Fibroblast of lung (primary cell): ENCODE measurements at regions not wholly inside any gene's neighbourhood (a gene's known extent, or its start where the extent isn't known, plus 50 kb on each side); places are given as distances from the start of the nearest gene placed in this dataset.

ENCODE experiments used
- DNase-seq, 2 donors: peaks; one replicate each; pipeline versions ENCODE4 v3.0.0 to v3.0.0-alpha.2; 2010; ENCODE audit warnings: low read depth in 2 of 2
- H2AFZ ChIP-seq: 2 replicates; pipeline ENCODE4 v1.5.1; 2012; ENCODE audit warnings: low read length, control low read depth, inconsistent platforms
- H3K27ac ChIP-seq: 2 replicates; pipeline ENCODE4 v1.5.1; 2011; ENCODE audit warnings: low read length, control low read depth; ENCODE audit not compliant: insufficient read depth
- H3K27me3 ChIP-seq: 2 replicates; pipeline ENCODE4 v1.5.1; 2011; ENCODE audit warnings: mild to moderate bottlenecking, low read length; ENCODE audit not compliant: control insufficient read depth, insufficient read depth
- H3K36me3 ChIP-seq: 2 replicates; pipeline ENCODE4 v1.5.1; 2011; ENCODE audit warnings: low read length; ENCODE audit not compliant: control insufficient read depth, insufficient read depth
- H3K4me1 ChIP-seq: 2 replicates; pipeline ENCODE4 v1.5.1; 2011; ENCODE audit warnings: low read length; ENCODE audit not compliant: control insufficient read depth, insufficient read depth; ENCODE audit errors: extremely low read depth
- H3K4me2 ChIP-seq: 2 replicates; pipeline ENCODE4 v1.5.1; 2011; ENCODE audit warnings: low read length, control low read depth; ENCODE audit not compliant: insufficient read depth; ENCODE audit errors: extremely low read depth
- H3K4me3 ChIP-seq, 4 experiments: fragments of 200-600 bp in 1 of 4; sonication (generic) in 1 of 4; replicated peaks in 1 of 4; 2 replicates each; pipeline ENCODE4 v1.5.1; 2011 to 2016; ENCODE audit warnings: low read length in 4 of 4, low read depth in 3 of 4, mild to moderate bottlenecking in 3 of 4, control low read depth in 2 of 4, inconsistent platforms in 1 of 4, mixed read lengths in 1 of 4; ENCODE audit not compliant: insufficient read depth in 1 of 4; ENCODE audit errors: control extremely low read depth in 1 of 4
- H3K79me2 ChIP-seq: 2 replicates; pipeline ENCODE4 v1.5.1; 2012; ENCODE audit warnings: mild to moderate bottlenecking, low read length, inconsistent platforms; ENCODE audit not compliant: control insufficient read depth, insufficient read depth
- H3K9ac ChIP-seq: 2 replicates; pipeline ENCODE4 v1.5.1; 2011; ENCODE audit warnings: mild to moderate bottlenecking, low read length, control low read depth; ENCODE audit not compliant: insufficient read depth
- H3K9me3 ChIP-seq: 2 replicates; pipeline ENCODE4 v1.5.1; 2012; ENCODE audit warnings: low read depth, low read length; ENCODE audit not compliant: control insufficient read depth, insufficient read depth
- H4K20me1 ChIP-seq: 2 replicates; pipeline ENCODE4 v1.5.1; 2011; ENCODE audit warnings: low read length; ENCODE audit not compliant: control insufficient read depth, insufficient read depth; ENCODE audit errors: extremely low read depth
- EZH2 ChIP-seq: IDR thresholded peaks from 2 replicates; pipeline ENCODE4 v1.5.1; 2012; ENCODE audit warnings: low read length, control low read depth, mild to moderate bottlenecking; ENCODE audit errors: missing control alignments
- TF ChIP-seq, protein P1 (sequence below), 2 donors: IDR thresholded peaks in 1 of 2; conservative IDR thresholded peaks in 1 of 2; 1 replicate in 1 of 2; 2 replicates in 1 of 2; pipeline ENCODE4 v1.5.1; 2011 to 2012; ENCODE audit warnings: low read length in 2 of 2, control low read depth in 1 of 2, inconsistent platforms in 1 of 2, low read depth in 1 of 2, mild to moderate bottlenecking in 1 of 2

DNA sequence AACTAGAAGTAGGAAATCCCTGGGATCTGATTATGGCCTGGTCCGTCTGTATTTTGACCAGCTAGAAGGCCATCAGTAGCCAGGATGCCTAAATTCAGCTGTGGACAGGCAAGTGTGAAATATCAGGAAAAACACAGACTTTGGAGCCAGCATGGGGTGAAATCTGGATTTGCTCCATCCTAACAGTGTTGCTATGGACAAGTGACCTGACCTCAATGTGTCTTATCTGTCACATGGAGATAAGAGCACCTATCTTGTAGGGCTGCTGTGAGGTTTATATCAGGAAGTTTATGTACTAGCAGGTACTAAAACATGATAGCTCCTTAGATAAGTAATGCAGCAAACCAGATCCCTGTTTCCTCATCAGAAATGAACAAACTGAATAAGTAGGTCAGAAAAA is 460.4 kb downstream of the STK39 start:
- TF ChIP-seq, protein P1, sequence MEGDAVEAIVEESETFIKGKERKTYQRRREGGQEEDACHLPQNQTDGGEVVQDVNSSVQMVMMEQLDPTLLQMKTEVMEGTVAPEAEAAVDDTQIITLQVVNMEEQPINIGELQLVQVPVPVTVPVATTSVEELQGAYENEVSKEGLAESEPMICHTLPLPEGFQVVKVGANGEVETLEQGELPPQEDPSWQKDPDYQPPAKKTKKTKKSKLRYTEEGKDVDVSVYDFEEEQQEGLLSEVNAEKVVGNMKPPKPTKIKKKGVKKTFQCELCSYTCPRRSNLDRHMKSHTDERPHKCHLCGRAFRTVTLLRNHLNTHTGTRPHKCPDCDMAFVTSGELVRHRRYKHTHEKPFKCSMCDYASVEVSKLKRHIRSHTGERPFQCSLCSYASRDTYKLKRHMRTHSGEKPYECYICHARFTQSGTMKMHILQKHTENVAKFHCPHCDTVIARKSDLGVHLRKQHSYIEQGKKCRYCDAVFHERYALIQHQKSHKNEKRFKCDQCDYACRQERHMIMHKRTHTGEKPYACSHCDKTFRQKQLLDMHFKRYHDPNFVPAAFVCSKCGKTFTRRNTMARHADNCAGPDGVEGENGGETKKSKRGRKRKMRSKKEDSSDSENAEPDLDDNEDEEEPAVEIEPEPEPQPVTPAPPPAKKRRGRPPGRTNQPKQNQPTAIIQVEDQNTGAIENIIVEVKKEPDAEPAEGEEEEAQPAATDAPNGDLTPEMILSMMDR (conservative IDR thresholded peaks at IDR 0.05 in 1 of 2, IDR thresholded peaks at IDR 0.05 in 1 of 2; ENCODE audit: low read depth in 1 of 2, low read length in 2 of 2): no peak
- H3K9ac ChIP-seq: no peak overlapping the region
- no peaks in the 10 kb centered on the region for H3K79me2 ChIP-seq
- H2AFZ ChIP-seq: no peak overlapping the region
- no peak overlapping the region for H3K27ac ChIP-seq
- DNase-seq: no peak
- H3K4me1 ChIP-seq: no peaks in the 10 kb centered on the region
- H3K27me3 ChIP-seq: no peaks in the 10 kb centered on the region
- no peak overlapping the region for H3K4me2 ChIP-seq
- no peak overlapping the region for H3K4me3 ChIP-seq
- no peaks in the 10 kb centered on the region for H3K9me3 ChIP-seq
- H4K20me1 ChIP-seq: no peaks in the 10 kb centered on the region
- no peaks in the 10 kb centered on the region for H3K36me3 ChIP-seq

DNA sequence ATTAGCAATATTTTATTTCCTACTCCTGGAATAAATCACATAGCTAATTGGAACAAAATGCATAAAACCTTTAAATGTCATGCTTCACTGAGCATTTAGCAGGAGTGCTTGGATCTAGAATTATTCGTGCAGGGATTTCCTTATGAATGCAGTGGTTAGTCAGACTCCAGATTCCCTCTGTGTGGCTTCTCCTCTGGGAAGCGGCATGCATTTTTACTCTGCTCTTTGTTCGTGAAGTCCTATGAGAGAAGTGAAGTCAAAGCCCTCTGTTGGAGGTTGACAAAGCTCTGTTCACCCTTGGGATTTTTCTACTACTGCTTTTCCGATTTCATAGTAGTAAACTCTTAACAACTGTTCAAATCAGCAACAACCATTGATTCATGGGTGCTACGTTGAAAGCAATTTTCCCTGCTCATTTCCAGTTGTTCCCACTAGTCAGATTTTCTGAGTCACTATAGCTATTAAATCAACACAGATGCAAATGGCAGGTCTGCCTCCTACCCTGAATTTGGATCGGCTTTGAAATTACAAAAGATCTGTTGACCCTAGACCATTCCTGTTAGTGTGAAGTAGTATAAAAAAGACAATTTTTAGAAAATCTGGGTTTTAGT is 461.7 kb downstream of the STK39 start:
- Histone ChIP-seq H3K36me3 (no peaks in the 10 kb centered on the region), H3K9ac (no peak overlapping the region), H3K79me2 (no peaks in the 10 kb centered on the region), H4K20me1 (no peaks in the 10 kb centered on the region), H3K4me1 (no peaks in the 10 kb centered on the region), H3K9me3 (no peaks in the 10 kb centered on the region), H3K27me3 (no peaks in the 10 kb centered on the region), H3K4me2 (no peak overlapping the region), H2AFZ (no peak overlapping the region), H3K4me3 (no peak overlapping the region), H3K27ac (no peak overlapping the region)
- no peak for TF ChIP-seq EZH2
- TF ChIP-seq, protein P1 (conservative IDR thresholded peaks at IDR 0.05 in 1 of 2, IDR thresholded peaks at IDR 0.05 in 1 of 2; ENCODE audit: low read depth in 1 of 2, low read length in 2 of 2): no peak
- peak in 1 of 2 donors; percentile 57 for DNase-seq

DNA sequence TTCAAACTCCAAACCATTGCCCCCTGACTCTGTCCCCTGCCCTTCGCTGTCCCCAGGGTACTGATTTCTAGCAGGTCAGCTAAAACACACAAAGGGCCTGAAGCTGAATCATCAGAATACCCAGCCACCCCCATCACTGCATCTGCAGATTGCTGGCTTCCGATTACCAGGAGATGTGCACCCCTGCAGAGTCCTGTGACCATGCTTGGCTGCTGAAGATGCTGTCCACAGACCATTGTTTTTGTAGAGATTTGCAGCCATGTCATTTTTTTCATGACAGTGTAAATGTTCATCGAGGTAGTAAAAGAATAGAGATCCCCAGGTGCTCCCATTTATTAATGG is 463.3 kb downstream of the STK39 start:
- H3K79me2 ChIP-seq: no peaks in the 10 kb centered on the region
- H3K27ac ChIP-seq: no peak overlapping the region
- H3K4me1 ChIP-seq: no peaks in the 10 kb centered on the region
- H3K27me3 ChIP-seq: no peaks in the 10 kb centered on the region
- H2AFZ ChIP-seq: no peak overlapping the region
- TF ChIP-seq, protein P1 (conservative IDR thresholded peaks at IDR 0.05 in 1 of 2, IDR thresholded peaks at IDR 0.05 in 1 of 2; ENCODE audit: low read depth in 1 of 2, low read length in 2 of 2): no peak
- no peak for TF ChIP-seq EZH2
- no peaks in the 10 kb centered on the region for H4K20me1 ChIP-seq
- H3K36me3 ChIP-seq: no peaks in the 10 kb centered on the region
- H3K4me3 ChIP-seq: no peak overlapping the region
- H3K9ac ChIP-seq: no peak overlapping the region
- DNase-seq: no peak
- no peak overlapping the region for H3K4me2 ChIP-seq
- H3K9me3 ChIP-seq: no peaks in the 10 kb centered on the region
